GM18861 (cell line): ENCODE measurements at regions not wholly inside any gene's neighbourhood (a gene's known extent, or its start where the extent isn't known, plus 50 kb on each side); places are given as distances from the start of the nearest gene placed in this dataset.

Source experiments
- ATAC-seq: cut with Tn5 transposase; IDR thresholded peaks from one replicate; pipeline ENCODE4 v1.9.1; 2021; ENCODE audit not compliant: unreplicated experiment

- no peak for ATAC-seq
Measured at GRCh38 chr2:41865263-41865662, 182.6 kb upstream of the PKDCC start.

DNA sequence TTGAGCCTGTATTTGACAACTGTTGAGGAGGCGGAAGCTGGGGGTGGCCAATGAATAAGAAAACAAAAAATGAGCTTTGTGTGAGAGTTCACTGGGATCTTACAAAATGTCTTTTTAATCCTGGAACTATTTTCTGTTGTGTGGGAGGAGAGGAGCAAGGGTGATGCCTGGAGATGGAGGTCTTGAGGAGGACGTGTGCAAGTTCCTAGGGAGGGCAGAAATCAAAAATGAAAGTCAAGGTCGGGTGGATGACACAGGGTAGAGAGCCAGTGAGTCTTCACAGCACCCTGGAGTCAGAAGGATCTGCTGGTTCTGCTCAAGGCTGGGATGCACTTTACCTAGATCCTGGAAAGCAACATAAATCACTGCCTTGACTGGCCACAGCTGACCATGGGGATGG, 180.3 kb upstream of the PKDCC start:
- no peak for ATAC-seq

- ATAC-seq, result no peak
Measured at GRCh38 chr2:41869542-41870264, 178.1 kb upstream of the PKDCC start.

GRCh38 chr2:41870265-41870585, 177.6 kb upstream of the PKDCC start:
- ATAC-seq, result no peak

DNA sequence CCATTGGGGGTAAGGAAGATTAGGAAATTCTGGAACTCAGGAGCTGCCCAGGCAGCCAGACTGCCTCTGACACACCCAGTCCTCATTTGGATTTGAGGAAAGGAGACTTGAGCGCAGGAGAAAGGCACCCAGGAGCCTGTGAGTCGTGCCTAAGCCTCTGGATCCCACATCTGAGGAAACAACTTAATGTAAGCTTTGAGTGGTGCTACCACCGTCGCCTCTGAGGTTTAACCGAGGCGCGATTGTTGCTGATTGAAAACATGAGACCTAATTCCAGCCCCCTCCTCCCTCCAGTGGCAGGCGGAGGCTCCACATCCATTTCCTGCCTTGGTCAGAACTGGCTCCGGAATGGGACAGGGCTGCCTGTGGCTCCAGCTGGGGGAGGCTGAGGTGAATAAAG, 176.7 kb upstream of the PKDCC start:
- ATAC-seq, result no peak

DNA sequence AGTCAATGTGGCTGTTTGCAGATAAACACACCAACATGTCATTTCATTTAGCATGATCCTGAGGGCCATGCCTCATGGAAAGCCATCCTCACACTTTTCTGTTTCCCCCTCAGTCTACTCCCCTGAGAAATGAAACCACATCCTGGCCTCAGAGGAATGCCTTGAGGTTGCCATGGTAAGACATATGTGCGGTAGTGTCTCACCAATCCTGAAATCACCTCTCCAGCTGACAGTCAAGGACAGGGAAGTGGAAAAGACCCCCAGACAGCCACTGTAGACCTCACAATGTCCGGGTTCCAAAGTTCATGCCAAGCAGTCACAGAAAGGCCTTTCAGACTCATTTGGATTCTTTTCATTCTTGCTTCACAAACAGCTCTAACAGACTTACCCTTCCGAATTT, 175.2 kb upstream of the PKDCC start:
- no peak for ATAC-seq

- no peak for ATAC-seq
Measured at GRCh38 chr2:41873102-41874031, 174.5 kb upstream of the PKDCC start.

DNA sequence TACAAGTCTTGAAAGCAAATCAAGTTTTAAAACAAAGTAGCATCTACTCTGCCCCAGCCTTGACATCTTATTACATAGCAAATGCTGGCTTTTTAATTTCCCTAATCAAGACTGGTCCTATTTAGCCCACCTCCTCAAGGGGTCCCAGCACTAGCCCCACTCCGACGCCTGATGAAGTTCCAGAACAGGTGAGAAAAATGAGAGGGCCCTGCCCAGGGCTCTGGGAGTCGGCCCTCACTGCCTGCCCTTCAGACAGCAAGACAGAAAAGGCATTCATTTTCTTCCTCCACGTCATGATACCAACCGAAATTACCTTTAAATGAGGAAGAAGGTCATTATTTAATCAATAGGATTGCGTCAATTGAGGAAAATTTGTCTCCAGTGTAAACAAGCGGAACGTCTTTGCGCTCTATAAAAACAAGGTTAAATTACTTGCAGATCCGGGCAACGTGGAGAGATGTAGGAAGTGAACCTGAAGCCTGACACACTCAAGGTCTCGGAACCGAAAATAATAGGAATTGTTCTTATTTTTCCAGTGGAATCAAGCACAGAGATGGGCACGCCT, 170.6 kb upstream of the PKDCC start:
- no peak for ATAC-seq

DNA sequence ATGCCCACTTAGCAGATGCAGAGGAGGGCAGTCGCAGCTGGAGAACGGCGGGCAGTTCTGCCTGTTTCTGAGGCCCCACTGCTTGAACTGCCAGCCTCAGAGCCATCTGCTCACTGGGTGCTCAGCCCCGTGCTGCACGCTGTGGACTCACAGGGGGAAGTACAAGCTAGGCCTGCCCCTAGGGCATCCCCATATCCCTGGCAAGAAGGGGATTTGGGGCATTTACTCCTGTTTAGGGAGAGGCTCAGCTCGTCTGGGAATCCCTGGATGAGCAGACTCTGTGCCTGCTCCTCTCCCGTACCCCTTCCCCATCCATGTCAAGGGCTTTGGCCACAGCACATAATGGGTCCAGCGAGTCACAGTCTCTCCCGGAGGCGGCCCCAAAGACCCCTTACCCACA, 169.8 kb upstream of the PKDCC start:
- no peak for ATAC-seq

DNA sequence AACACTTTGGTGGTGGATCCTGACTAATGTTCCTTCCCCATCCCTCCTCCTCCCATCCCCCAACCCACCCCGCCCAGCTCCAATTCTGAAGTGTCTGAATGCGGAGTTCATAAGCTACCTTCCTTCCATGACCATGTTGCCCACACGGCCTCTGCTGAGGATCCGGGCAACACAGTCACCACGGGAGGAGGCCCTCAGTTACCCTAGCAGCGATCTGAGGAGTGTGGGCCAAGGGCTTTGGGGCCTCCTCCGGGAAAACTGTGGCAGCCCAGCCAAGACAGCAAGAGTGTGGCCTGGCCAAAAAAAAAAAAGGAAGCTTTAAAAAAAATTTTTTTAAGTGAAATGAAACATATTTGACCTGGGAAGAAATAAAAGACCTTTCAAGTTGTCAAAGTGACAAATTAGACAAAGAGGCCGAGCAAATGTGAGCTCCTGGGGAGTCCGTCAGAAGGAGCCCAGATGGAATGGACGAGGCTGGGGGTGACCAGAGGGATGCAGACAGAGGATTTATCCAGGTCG, 169.0 kb upstream of the PKDCC start:
- ATAC-seq, result no peak

GRCh38 chr2:41879235-41879916, 168.4 kb upstream of the PKDCC start:
- ATAC-seq, result no peak

- no peak for ATAC-seq
Measured at GRCh38 chr2:41880561-41881243, 167.1 kb upstream of the PKDCC start.

DNA sequence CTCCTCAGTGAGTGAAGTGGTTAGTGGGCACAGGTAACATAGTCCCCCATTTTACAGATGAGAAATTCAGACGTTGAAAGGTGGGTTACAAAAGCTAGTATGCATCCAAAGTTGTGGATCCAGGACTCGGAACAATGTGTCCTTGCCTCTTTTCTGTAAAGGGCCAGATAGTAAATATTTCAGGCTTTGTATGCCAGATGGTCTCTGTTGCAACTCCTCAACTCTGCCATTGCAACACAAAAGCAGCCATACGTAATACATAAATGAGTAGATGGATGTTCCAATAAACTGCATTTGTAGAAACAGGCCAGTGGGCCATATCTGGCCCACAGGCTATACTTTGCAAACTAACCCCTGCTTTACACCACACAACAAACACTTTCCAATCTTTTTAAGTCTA, 166.6 kb upstream of the PKDCC start:
- no peak for ATAC-seq

- no peak for ATAC-seq
Measured at GRCh38 chr2:41884718-41885117, 163.1 kb upstream of the PKDCC start.

DNA sequence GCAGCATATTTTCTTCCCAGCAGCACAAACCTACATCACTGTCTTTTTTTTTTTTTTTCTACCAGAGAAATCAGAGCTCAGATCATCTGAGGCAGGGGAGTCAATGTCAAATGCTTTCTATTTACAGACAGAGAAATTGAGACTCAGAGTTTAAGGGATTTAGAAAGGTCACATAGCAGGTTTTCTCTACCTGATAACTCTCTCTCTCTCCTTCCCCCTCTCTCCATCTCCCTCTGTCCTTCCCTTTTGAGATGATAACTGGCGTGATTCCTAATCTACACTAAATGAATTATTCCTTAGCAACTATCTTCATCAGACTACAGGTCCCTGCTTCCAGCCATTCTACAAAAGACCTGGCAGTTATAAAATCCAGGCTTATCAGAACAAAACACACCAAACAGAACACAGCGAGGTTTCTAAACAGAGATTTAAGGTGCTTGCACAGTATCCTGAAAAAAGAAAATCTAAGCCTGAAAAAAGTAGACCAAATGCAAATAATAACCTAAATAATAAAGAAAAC, 161.6 kb upstream of the PKDCC start:
- ATAC-seq, result no peak

GRCh38 chr2:41886757-41887156, 161.1 kb upstream of the PKDCC start:
- no peak for ATAC-seq

GRCh38 chr2:41890341-41890740, 157.5 kb upstream of the PKDCC start:
- ATAC-seq, result no peak

DNA sequence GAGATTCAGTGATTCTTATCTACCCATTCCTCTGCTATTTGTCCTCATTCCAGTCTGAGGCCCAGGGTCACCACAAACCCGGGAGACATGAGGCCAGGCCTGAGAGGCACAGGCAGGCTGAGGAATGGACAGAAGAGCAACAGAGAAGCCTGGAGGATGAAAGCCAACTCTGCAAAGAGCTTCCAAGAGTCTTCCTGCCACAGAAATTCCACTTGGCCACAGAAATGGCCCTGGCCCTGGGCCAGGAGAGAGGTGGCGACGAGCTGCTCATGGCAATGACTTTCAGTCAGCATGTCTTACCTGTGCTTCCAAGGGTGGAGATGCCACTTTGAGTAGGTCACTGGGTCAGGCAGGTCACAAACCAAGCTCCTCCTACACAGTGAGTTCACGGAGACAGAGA, 155.3 kb upstream of the PKDCC start:
- no peak for ATAC-seq

GRCh38 chr2:41894563-41895333, 153.1 kb upstream of the PKDCC start:
- no peak for ATAC-seq

DNA sequence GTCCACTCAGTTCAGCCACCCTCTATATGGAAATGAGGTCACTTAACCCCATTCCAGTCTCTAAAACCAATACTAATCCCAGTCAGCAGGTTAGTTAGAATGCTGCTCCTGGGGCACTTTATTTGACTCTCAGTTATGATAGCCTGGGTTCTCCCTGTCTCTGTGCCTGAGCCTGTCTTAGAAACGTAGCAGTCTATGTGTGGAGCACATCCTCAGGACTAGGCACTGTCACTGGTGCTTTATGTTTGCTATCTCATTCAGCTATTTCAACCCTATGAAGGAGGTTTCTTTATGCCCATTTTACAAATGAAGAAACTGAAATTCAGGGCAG, 152.5 kb upstream of the PKDCC start:
- ATAC-seq, result no peak
